HG03571 (cell line): ENCODE measurements at regions not wholly inside any gene's neighbourhood (a gene's known extent, or its start where the extent isn't known, plus 50 kb on each side); places are given as distances from the start of the nearest gene placed in this dataset.
A peak's percentile ranks its signal among the peaks of the same experiment; 100 is the strongest.
"Not testable (repeated sequence)": the region's sequence is repeated elsewhere in the genome, so short reads cannot be mapped to it uniquely, and the experiment has no call there.

Experiments used
- ATAC-seq: cut with Tn5 transposase; IDR thresholded peaks from one replicate; pipeline ENCODE4 v1.9.1; 2021; ENCODE audit not compliant: unreplicated experiment

- no peak for ATAC-seq
Measured at GRCh38 chr10:57593983-57594573, 673.6 kb downstream of the IPMK start.

GRCh38 chr10:57579926-57580325 lies 687.8 kb downstream of the IPMK start:
- no peak for ATAC-seq

DNA sequence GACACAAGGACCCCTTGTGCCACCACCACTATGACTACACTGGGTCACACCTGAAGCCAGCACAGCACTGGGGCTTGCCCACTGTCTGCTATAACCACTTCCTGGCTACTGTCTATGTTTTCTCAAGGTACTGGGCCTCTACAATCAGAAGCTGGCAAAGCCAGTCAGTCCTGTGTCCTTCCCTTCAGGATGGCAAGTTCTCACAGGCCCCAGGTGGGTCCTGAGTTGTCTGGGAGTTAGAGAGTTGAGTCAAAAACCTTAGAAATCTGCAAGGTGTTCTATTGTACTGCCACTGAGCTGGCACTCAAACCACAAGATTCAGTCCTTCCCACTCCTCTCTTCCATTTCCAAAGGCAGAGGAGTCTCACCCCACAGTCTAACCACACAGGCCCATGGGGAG lies 705.5 kb downstream of the IPMK start:
- ATAC-seq, result no peak

- not testable (repeated sequence) for ATAC-seq
Measured at GRCh38 chr10:57551774-57552173, 715.9 kb downstream of the IPMK start.

GRCh38 chr10:57535306-57535705 lies 732.4 kb downstream of the IPMK start:
- no peak for ATAC-seq

DNA sequence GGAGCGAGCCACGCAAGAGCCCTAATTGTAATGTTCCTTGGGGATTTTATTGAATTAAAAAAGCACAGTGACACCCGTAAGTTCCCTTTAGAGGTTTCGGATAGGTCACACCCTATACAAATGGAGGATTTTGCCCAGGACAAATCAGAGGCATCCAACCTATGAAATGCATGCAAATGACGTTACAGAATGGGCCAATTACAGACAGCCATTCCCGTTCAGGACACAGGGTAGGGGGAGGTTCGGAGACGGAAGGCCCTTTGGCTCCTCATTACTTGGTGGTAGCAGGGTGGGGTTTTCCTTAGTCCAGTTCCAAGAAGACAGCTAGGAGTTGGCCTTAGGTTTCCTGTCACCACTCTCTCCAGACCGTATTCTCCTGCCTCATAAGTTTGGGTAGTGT lies 754.1 kb downstream of the IPMK start:
- no peak for ATAC-seq

DNA sequence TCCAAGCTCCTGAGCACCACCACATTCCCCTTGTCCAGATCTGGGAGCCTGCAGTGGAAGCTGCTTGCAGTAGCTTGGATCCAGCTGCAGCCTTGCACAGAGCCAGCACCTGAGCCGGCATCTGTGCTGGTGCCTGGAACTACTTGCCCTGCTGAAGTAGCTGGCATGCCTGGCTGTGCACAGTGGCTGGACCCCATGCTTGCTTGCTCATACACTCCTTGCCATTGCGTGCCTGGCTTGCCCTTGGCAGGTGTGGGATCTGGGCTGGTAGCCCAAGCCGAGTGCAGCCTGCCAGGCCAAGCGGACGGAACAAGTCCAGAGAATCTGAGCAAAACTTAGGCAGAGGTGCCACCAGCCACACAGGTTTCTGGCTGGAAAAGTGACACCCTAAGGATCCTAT lies 759.9 kb downstream of the IPMK start:
- ATAC-seq, result no peak

DNA sequence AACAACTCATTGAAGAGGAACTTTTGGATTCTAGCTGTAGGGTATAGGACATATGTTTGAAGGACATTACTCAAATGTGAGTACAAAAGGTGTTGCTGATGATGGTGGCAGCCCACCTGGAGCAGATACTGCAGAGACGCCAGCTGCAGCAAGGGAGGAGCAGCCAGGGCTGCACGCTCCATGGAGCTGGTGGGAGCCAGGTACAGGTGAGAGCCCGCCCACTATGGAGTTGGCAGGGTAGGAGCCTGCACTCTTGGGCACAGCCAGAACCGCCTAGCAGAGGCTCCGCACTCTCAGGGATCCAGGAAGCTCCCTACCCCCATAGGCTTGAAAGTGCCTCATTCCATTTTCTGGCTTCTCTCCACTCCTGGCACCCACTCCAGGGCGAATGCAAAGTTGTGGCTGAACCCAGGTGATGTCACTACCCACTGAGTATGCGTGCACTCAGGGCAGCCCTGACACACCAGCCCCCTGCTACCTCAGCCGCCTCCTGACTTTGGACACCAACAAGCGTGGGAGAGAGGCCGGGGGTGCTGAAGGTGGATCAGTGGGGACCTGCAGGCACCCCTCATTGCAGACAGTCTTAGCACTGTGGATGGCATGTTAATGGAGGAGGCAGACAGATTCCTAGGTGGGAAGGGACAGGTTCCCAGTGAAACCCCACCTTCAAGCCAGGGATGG lies 761.1 kb downstream of the IPMK start:
- no peak for ATAC-seq

- no peak for ATAC-seq
Measured at GRCh38 chr10:57494486-57494885, 773.2 kb downstream of the IPMK start.

DNA sequence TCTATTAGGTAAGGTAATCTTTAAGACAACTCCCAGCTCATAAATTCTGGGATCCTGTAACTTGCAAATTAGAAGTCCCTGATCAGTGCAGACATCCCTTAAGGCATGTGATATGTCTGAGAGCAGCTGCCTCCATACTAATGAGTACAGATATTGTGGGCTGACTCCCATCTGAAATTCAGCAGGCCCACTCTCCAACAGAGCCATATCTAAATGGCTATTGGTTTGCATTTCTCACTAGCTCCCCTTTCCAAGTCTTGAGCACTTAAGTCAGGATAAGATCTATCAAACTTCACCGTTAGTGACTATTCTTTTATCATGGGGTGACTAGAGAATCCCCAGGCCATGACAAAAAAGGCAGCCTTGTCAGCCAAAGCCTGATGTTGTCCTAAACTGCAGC lies 785.4 kb downstream of the IPMK start:
- no peak for ATAC-seq

GRCh38 chr10:57472823-57473619 lies 794.7 kb downstream of the IPMK start:
- ATAC-seq, result no peak

- ATAC-seq, result no peak
Measured at GRCh38 chr10:57468894-57469432, 798.7 kb downstream of the IPMK start.

GRCh38 chr10:57465155-57465554 lies 802.5 kb downstream of the IPMK start:
- ATAC-seq, result no peak

- no peak for ATAC-seq
Measured at GRCh38 chr10:57460540-57460939, 807.2 kb downstream of the IPMK start.

DNA sequence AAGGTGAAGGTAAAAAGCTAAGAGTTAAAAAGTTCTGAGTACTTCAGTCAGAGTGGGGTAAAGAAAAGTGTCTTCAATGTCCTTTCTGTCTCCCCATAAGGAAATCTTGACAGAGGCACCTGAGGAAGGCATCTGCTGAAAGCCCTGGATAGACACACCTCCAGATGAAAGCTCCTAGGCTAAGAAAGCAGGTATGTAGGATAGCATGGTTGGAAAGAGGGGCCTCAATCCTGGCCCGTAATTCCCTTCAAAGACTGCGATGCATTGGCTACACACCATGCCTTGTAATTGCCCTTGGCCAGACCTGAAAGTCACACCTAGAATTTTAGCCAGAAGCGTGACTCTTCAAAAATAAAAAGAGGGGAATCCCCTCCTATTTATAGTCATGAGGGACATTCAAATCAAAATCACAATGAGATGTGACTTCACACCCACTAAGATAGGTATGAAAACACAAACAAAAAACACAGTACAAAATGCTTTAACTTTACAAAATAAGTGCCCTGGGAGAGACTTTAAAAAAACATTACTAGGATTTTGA lies 809.7 kb downstream of the IPMK start:
- ATAC-seq, result no peak

- no peak for ATAC-seq
Measured at GRCh38 chr10:57430376-57430775, 837.3 kb downstream of the IPMK start.

- ATAC-seq, result no peak
Measured at GRCh38 chr10:57420881-57421280, 846.8 kb downstream of the IPMK start.

DNA sequence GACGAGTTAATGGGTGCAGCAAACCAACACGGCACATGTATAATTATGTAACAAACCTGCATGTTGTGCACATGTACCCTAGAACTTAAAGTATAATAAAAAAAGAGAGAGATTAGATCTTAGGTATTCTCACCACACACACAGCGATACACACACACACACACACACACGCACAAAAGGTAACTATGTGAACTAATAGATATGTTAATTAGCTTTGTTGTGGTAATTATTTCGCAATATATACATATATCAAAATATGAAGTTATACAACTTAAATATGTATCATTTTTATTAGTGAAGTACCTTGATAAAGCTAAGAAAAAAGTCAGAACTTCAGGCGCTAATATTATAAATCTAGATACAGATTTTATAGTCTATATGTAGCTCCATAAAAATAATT lies 849.2 kb downstream of the IPMK start:
- ATAC-seq, result no peak

DNA sequence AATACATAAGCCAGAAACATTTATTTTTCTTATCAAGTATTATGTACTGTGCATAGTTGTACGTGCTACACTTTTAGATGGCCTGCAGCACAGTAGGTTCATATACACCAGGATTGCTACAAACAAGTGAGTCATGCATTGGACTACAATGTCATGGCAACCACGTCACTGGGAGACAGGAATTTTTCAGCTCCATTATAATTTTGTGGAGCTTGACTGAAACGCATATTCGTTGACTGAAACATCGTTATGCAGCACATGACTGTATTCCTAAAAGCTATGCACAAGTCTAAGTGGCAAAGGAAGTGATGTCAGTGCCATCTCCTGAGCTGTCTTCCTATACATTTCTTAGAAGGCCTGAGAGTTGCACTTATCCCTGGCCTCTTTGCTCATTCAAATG lies 871.8 kb downstream of the IPMK start:
- ATAC-seq, result no peak

GRCh38 chr10:57367412-57367811 lies 900.3 kb downstream of the IPMK start:
- no peak for ATAC-seq

DNA sequence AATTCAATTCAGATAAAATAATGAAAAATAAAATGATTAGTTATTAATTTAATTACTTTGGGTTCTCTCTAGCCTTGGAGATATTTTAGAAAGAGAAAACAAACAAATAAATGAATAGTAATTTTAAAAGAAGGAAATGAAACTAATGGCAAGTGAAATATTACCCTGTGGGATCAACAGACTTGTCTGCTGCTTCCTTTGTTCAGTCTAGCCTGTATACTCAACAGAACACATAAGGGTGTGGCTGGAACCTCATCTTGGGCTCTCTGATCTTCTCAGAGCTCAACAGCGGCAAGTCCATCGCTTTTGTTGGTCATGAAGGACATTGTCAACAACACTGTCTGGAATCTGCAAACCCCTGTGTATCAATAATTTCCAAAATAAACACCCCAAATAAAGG lies 904.9 kb downstream of the IPMK start:
- ATAC-seq, result peak; percentile 71
